ENCODE measurements at regions not wholly inside any gene's neighbourhood (a gene's known extent, or its start where the extent isn't known, plus 50 kb on each side); places are given as distances from the start of the nearest gene placed in this dataset.

GRCh38 chr4:111605111-111605510, 540.1 kb upstream of the FAM241A start:
- TF ChIP-seq CTCF (IDR thresholded peaks at IDR 0.05) (no peak), ZFX (IDR thresholded peaks at IDR 0.05; ENCODE audit: borderline replicate concordance) (no peak)
